Uterus (tissue), 3 donors: ENCODE measurements at regions not wholly inside any gene's neighbourhood (a gene's known extent, or its start where the extent isn't known, plus 50 kb on each side); places are given as distances from the start of the nearest gene placed in this dataset.
"Not testable (repeated sequence)": the region's sequence is repeated elsewhere in the genome, so short reads cannot be mapped to it uniquely, and the experiment has no call there.

Experiments
- DNase-seq, 2 donors: peaks; one replicate each; pipeline ENCODE4 v3.0.0-alpha.2; 2019 to 2020
- H3K27ac ChIP-seq, 2 donors: fragments of 200-600 bp; sonication (generic); 1 replicate in 1 of 2; 2 replicates in 1 of 2; pipeline ENCODE4 v1.5.1; 2016 to 2018
- H3K27me3 ChIP-seq, 2 donors: fragments of 200-600 bp; sonication (generic); one replicate each; pipeline ENCODE4 v1.5.1; 2018 to 2019; ENCODE audit warnings: control low read depth in 1 of 2
- H3K36me3 ChIP-seq, 2 donors: fragments of 200-600 bp; sonication (generic); one replicate each; pipeline ENCODE4 v1.5.1; 2019; ENCODE audit warnings: control low read depth in 1 of 2
- H3K4me1 ChIP-seq, 2 donors: fragments of 200-600 bp; sonication (generic); one replicate each; pipeline ENCODE4 v1.5.1; 2018 to 2019; ENCODE audit warnings: control low read depth in 1 of 2
- H3K4me3 ChIP-seq, 2 donors: fragments of 200-600 bp; sonication (generic); 1 replicate in 1 of 2; 2 replicates in 1 of 2; pipeline ENCODE4 v1.5.1; 2018 to 2019; ENCODE audit warnings: mild to moderate bottlenecking in 1 of 2
- H3K9me3 ChIP-seq, 2 donors: fragments of 200-600 bp; sonication (generic); one replicate each; pipeline ENCODE4 v1.5.1; 2019; ENCODE audit warnings: control low read depth in 1 of 2
- CTCF ChIP-seq, 4 experiments: fragments of 200-600 bp in 2 of 4; fragments of 450-650 bp in 2 of 4; sonication (generic) in 2 of 4; IDR thresholded peaks; one replicate each; pipeline ENCODE4 v1.5.1; 2016 to 2019; ENCODE audit warnings: antibody characterized with exemption in 4 of 4, mild to moderate bottlenecking in 2 of 4, moderate library complexity in 1 of 4
- POLR2A ChIP-seq, 2 donors: fragments of 450-650 bp; IDR thresholded peaks; one replicate each; pipeline ENCODE4 v1.6.1; 2016; ENCODE audit warnings: antibody characterized with exemption in 2 of 2, mild to moderate bottlenecking in 1 of 2, moderate library complexity in 1 of 2
- intact Hi-C: fragments of 100-400 bp; cut with DNase I; formaldehyde crosslinking; loops from one replicate; pipeline ENCODE4 v1.15.1; 2023; ENCODE audit warnings: low total_unique reads
- donor health status: DM: yes; HTN: yes; CAD: no.

DNA sequence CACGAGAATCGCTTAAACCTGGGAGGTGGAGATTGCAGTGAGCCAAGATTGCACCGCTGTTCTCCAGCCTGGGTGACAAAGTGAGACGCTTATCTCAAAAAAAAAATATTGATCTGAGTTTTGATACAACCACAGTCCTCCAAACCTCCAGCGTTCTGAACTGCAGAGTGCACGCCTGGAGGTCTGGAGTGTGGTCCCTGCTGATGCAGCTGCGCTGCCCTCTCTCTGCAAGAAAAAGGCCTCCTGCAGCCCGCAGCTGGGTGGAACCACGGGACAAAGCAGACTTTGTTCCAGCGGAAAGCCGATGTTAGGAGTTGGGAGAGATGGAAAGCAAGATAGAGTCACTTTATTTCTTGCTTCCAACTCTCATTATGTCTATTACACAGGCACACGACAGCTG lies 144.9 kb upstream of the SOD1 start:
- no peak for TF ChIP-seq POLR2A (IDR thresholded peaks at IDR 0.05)
- TF ChIP-seq CTCF (IDR thresholded peaks at IDR 0.05), result no peak
- Histone ChIP-seq H3K4me3 (no peak overlapping the region), H3K27ac (no peak overlapping the region), H3K4me1 (no peaks in the 10 kb centered on the region), H3K36me3 (no peaks in the 10 kb centered on the region), H3K9me3 (no peaks in the 10 kb centered on the region), H3K27me3 (no peaks in the 10 kb centered on the region)
- intact Hi-C loops, result no loop called here
- no peak for DNase-seq

DNA sequence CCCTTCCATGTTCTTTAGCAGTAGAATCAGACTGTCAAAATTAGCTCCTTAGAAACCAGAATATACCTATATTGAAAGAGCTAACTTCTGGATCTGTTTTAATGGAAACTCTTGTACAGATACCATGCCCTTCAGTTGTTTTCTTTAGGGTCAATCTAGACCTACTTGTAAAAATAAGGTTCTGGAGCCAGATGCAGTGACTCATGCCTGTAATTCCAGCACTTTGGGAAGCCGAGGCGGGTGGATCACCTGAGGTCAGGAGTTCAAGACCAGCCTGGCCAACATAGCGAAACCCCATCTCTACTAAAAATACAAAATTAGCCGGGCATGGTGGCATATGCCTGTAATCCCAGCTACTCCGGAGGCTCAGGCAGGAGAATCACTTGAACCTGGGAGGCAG lies 146.0 kb upstream of the SOD1 start:
- H3K4me1 ChIP-seq, H3K27ac ChIP-seq, H3K27me3 ChIP-seq, DNase-seq, H3K4me3 ChIP-seq, intact Hi-C loops, H3K36me3 ChIP-seq, H3K9me3 ChIP-seq: not testable (repeated sequence)

GRCh38 chr21:31511999-31512398 lies 147.5 kb upstream of the SOD1 start:
- H3K36me3 ChIP-seq, H3K9me3 ChIP-seq, H3K27ac ChIP-seq, H3K27me3 ChIP-seq, H3K4me1 ChIP-seq, H3K4me3 ChIP-seq, intact Hi-C loops, DNase-seq: not testable (repeated sequence)

GRCh38 chr21:31511258-31511657 lies 148.2 kb upstream of the SOD1 start:
- no peak overlapping the region for H3K27ac ChIP-seq
- TF ChIP-seq CTCF (IDR thresholded peaks at IDR 0.05) (no peak), POLR2A (IDR thresholded peaks at IDR 0.05) (no peak)
- H3K27me3 ChIP-seq, result no peaks in the 10 kb centered on the region
- intact Hi-C loops, result no loop called here
- no peak for DNase-seq
- no peaks in the 10 kb centered on the region for H3K9me3 ChIP-seq
- H3K4me3 ChIP-seq, result no peak overlapping the region
- no peaks in the 10 kb centered on the region for H3K4me1 ChIP-seq
- no peaks in the 10 kb centered on the region for H3K36me3 ChIP-seq

- no peak for TF ChIP-seq CTCF (IDR thresholded peaks at IDR 0.05)
- TF ChIP-seq POLR2A (IDR thresholded peaks at IDR 0.05), result no peak
- Histone ChIP-seq H3K27ac (no peak overlapping the region), H3K4me3 (no peak overlapping the region), H3K27me3 (no peaks in the 10 kb centered on the region), H3K9me3 (no peaks in the 10 kb centered on the region), H3K4me1 (no peaks in the 10 kb centered on the region), H3K36me3 (no peaks in the 10 kb centered on the region)
- intact Hi-C loops, result no loop called here
- no peak for DNase-seq
Observed at GRCh38 chr21:31509194-31510017, 150.1 kb upstream of the SOD1 start.

- intact Hi-C loops, result no loop called here
- Histone ChIP-seq H3K9me3 (no peaks in the 10 kb centered on the region), H3K27ac (no peak overlapping the region), H3K4me1 (no peaks in the 10 kb centered on the region), H3K36me3 (no peaks in the 10 kb centered on the region), H3K27me3 (no peaks in the 10 kb centered on the region), H3K4me3 (no peak overlapping the region)
- TF ChIP-seq CTCF (IDR thresholded peaks at IDR 0.05), result no peak
- no peak for TF ChIP-seq POLR2A (IDR thresholded peaks at IDR 0.05)
- DNase-seq, result no peak
Observed at GRCh38 chr21:31505975-31506374, 153.5 kb upstream of the SOD1 start.
